Neural crest cell (in vitro differentiated cells): ENCODE measurements at regions not wholly inside any gene's neighbourhood (a gene's known extent, or its start where the extent isn't known, plus 50 kb on each side); places are given as distances from the start of the nearest gene placed in this dataset.

Experiments
- DNase-seq: peaks from one replicate; pipeline ENCODE4 v3.0.0; 2021; ENCODE audit warnings: low read depth, mixed read lengths, low spot score
- H3K27ac Mint-ChIP-seq: one replicate; pipeline ENCODE4 v1.8.0; 2021; ENCODE audit warnings: mild to moderate bottlenecking, mixed read lengths; ENCODE audit not compliant: unreplicated experiment
- H3K27me3 Mint-ChIP-seq: 2 replicates; pipeline ENCODE4 v1.8.0; 2021; ENCODE audit warnings: low read depth, mild to moderate bottlenecking, mixed read lengths
- H3K36me3 Mint-ChIP-seq: 2 replicates; pipeline ENCODE4 v1.8.0; 2021; ENCODE audit warnings: low read depth, mild to moderate bottlenecking, mixed read lengths
- H3K4me1 Mint-ChIP-seq: 2 replicates; pipeline ENCODE4 v1.8.0; 2021; ENCODE audit warnings: mixed read lengths
- H3K4me3 Mint-ChIP-seq: one replicate; pipeline ENCODE4 v1.8.0; 2021; ENCODE audit warnings: mild to moderate bottlenecking, mixed read lengths
- H3K9me3 Mint-ChIP-seq: 2 replicates; pipeline ENCODE4 v1.8.0; 2021; ENCODE audit warnings: mixed read lengths
- CTCF ChIP-seq: fragments of 200-600 bp; sonication (generic); conservative IDR thresholded peaks from 2 replicates; pipeline ENCODE4 v1.5.0; 2021; ENCODE audit warnings: antibody characterized with exemption, mild to moderate bottlenecking

DNA sequence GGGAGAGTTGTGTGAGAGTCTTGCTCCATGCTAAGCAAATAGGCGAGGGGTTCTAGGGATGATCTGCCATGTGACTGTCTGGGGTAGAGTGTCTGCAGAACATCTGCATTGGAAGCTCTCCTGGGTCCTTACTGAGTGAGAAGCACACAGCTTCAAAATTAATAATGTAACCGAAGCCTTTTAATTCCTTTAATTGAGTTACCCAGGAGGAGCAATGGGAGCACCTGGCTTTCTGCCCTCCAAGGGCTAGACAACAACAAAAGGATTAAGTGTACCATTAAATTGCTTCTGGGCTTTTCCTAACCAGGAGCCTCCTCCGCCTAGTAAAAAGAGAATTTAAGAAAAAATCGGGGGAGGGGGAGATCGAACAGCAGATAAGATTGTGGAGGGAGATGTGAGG is 102.0 kb upstream of the TBX20 start:
- H3K9me3 Mint-ChIP-seq = peaks cover 4% of the 10 kb centered on the region
- no peak for TF ChIP-seq CTCF
- peaks cover 2% of the 10 kb centered on the region for H3K27me3 Mint-ChIP-seq
- H3K27ac Mint-ChIP-seq = no peak overlapping the region
- no peak for DNase-seq
- peaks cover 4% of the 10 kb centered on the region for H3K36me3 Mint-ChIP-seq
- H3K4me3 Mint-ChIP-seq = no peak overlapping the region
- H3K4me1 Mint-ChIP-seq = peaks cover 9% of the 10 kb centered on the region

GRCh38 chr7:35355199-35355598 is 101.3 kb upstream of the TBX20 start:
- TF ChIP-seq CTCF = no peak
- peaks cover 9% of the 10 kb centered on the region for H3K4me1 Mint-ChIP-seq

DNA sequence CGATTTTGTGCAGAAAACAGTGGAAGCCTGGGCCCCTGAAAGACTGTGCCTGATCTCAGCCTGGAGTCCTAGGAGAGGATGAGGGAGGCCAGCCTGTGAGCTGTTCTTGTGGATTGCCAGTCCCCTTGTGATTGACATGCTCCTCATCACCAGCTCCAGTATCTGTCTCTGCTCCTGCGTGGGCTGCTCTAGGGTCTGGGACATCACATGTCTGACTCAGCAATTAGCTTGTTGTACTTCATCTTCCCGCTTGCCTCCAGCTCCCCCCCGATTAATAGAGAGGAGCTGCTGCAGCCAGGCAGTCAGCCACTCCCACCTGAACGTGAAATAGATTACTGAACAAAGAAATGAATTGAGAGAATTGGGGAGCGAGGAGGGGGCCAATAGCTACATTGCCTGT is 99.6 kb upstream of the TBX20 start:
- Mint-ChIP-seq H3K9me3 (peaks cover 4% of the 10 kb centered on the region), H3K27me3 (no peaks in the 10 kb centered on the region), H3K4me3 (no peak overlapping the region), H3K4me1 (peaks cover 9% of the 10 kb centered on the region), H3K36me3 (peaks cover 4% of the 10 kb centered on the region), H3K27ac (peak overlapping the region; percentile 85)
- TF ChIP-seq CTCF = no peak
- no peak for DNase-seq

More at GRCh38 chr7:35355199-35355598, 101.3 kb upstream of the TBX20 start:
- Mint-ChIP-seq H3K27ac (no peak overlapping the region), H3K9me3 (peaks cover 4% of the 10 kb centered on the region), H3K4me3 (no peak overlapping the region), H3K36me3 (peaks cover 4% of the 10 kb centered on the region), H3K27me3 (no peaks in the 10 kb centered on the region)
- DNase-seq = no peak

GRCh38 chr7:35351466-35351865 is 97.6 kb upstream of the TBX20 start:
- DNase-seq = no peak
- no peak overlapping the region for H3K4me3 Mint-ChIP-seq
- H3K27me3 Mint-ChIP-seq = no peaks in the 10 kb centered on the region
- peaks cover 4% of the 10 kb centered on the region for H3K36me3 Mint-ChIP-seq
- TF ChIP-seq CTCF = no peak
- no peaks in the 10 kb centered on the region for H3K9me3 Mint-ChIP-seq
- no peak overlapping the region for H3K27ac Mint-ChIP-seq
- peaks cover 9% of the 10 kb centered on the region for H3K4me1 Mint-ChIP-seq

- DNase-seq = no peak
- H3K36me3 Mint-ChIP-seq = no peaks in the 10 kb centered on the region
- H3K27me3 Mint-ChIP-seq = peaks cover 6% of the 10 kb centered on the region
- H3K4me1 Mint-ChIP-seq = peaks cover 8% of the 10 kb centered on the region
- H3K27ac Mint-ChIP-seq = no peak overlapping the region
- no peak overlapping the region for H3K4me3 Mint-ChIP-seq
- H3K9me3 Mint-ChIP-seq = no peaks in the 10 kb centered on the region
- TF ChIP-seq CTCF = no peak
Observed at GRCh38 chr7:35348611-35349400, 94.9 kb upstream of the TBX20 start.
